H9 (cell line): ENCODE measurements at regions not wholly inside any gene's neighbourhood (a gene's known extent, or its start where the extent isn't known, plus 50 kb on each side); places are given as distances from the start of the nearest gene placed in this dataset.

Experiments used
- DNase-seq: peaks from one replicate; pipeline ENCODE4 v3.0.0-alpha.2; 2017
- H2AFZ ChIP-seq: one replicate; pipeline ENCODE4 v1.6.1; 2013; ENCODE audit warnings: mild to moderate bottlenecking, low read length, control low read depth, moderate library complexity
- H2AK5ac ChIP-seq: 2 replicates; pipeline ENCODE4 v1.6.1; 2013; ENCODE audit warnings: low read length, control low read depth, mixed read lengths; ENCODE audit not compliant: insufficient read length
- H2BK120ac ChIP-seq: one replicate; pipeline ENCODE4 v1.6.1; 2013; ENCODE audit warnings: low read depth, mild to moderate bottlenecking, low read length, control low read depth, inconsistent platforms; ENCODE audit not compliant: poor library complexity, severe bottlenecking
- H2BK12ac ChIP-seq: 2 replicates; pipeline ENCODE4 v1.6.1; 2013; ENCODE audit warnings: low read length, control low read depth, mixed read lengths, low read depth; ENCODE audit not compliant: insufficient read length
- H2BK15ac ChIP-seq: 2 replicates; pipeline ENCODE4 v1.6.1; 2013; ENCODE audit warnings: low read depth, low read length, control low read depth
- H2BK20ac ChIP-seq: one replicate; pipeline ENCODE4 v1.6.1; 2013; ENCODE audit warnings: low read depth, mild to moderate bottlenecking, low read length, control low read depth, inconsistent platforms; ENCODE audit not compliant: poor library complexity, severe bottlenecking
- H2BK5ac ChIP-seq: 2 replicates; pipeline ENCODE4 v1.6.1; 2013; ENCODE audit warnings: low read length, control low read depth, mixed read lengths; ENCODE audit not compliant: insufficient read length
- H3K14ac ChIP-seq: 2 replicates; pipeline ENCODE4 v1.6.1; 2013; ENCODE audit warnings: low read length, control low read depth; ENCODE audit not compliant: insufficient read depth
- H3K18ac ChIP-seq: 2 replicates; pipeline ENCODE4 v1.6.1; 2013; ENCODE audit warnings: low read depth, mild to moderate bottlenecking, mixed read lengths, low read length, control low read depth; ENCODE audit not compliant: insufficient read length
- H3K23ac ChIP-seq: 2 replicates; pipeline ENCODE4 v1.6.1; 2013; ENCODE audit warnings: low read length, control low read depth, mixed read lengths, low read depth; ENCODE audit not compliant: insufficient read length
- H3K23me2 ChIP-seq: 2 replicates; pipeline ENCODE4 v1.6.1; 2013; ENCODE audit warnings: low read depth, mild to moderate bottlenecking, mixed read lengths, low read length, control low read depth; ENCODE audit not compliant: insufficient read length, poor library complexity, severe bottlenecking
- H3K27ac ChIP-seq: 2 replicates; pipeline ENCODE4 v1.5.1; 2013; ENCODE audit warnings: low read length, control low read depth, mixed read lengths, low read depth; ENCODE audit not compliant: insufficient read length
- H3K27me3 ChIP-seq: 2 replicates; pipeline ENCODE4 v1.6.1; 2013; ENCODE audit warnings: low read length, control low read depth, inconsistent platforms; ENCODE audit not compliant: insufficient read depth
- H3K4ac ChIP-seq: 2 replicates; pipeline ENCODE4 v1.6.1; 2013; ENCODE audit warnings: low read depth, mild to moderate bottlenecking, control low read depth, inconsistent platforms, low read length, moderate library complexity
- H3K4me1 ChIP-seq: 2 replicates; pipeline ENCODE4 v1.6.1; 2013; ENCODE audit warnings: low read length, control low read depth, inconsistent platforms; ENCODE audit not compliant: insufficient read depth
- H3K4me2 ChIP-seq: 2 replicates; pipeline ENCODE4 v1.6.1; 2013; ENCODE audit warnings: low read length, control low read depth, mixed read lengths; ENCODE audit not compliant: insufficient read length, insufficient read depth
- H3K56ac ChIP-seq: 2 replicates; pipeline ENCODE4 v1.6.1; 2013; ENCODE audit warnings: low read depth, mild to moderate bottlenecking, mixed read lengths, low read length, control low read depth; ENCODE audit not compliant: insufficient read length
- H3K79me1 ChIP-seq: 2 replicates; pipeline ENCODE4 v1.6.1; 2013; ENCODE audit warnings: low read depth, mild to moderate bottlenecking, moderate library complexity, low read length, control low read depth, inconsistent platforms; ENCODE audit not compliant: insufficient read depth, poor library complexity, severe bottlenecking
- H3K79me2 ChIP-seq: 2 replicates; pipeline ENCODE4 v1.6.1; 2013; ENCODE audit warnings: low read length, control low read depth, inconsistent platforms; ENCODE audit not compliant: insufficient read depth
- H3K9ac ChIP-seq: 2 replicates; pipeline ENCODE4 v1.6.1; 2013; ENCODE audit warnings: low read length, control low read depth, mixed read lengths; ENCODE audit not compliant: insufficient read length; ENCODE audit errors: extremely low read depth
- H3K9me3 ChIP-seq: one replicate; pipeline ENCODE4 v1.6.1; 2013; ENCODE audit warnings: low read depth, low read length, inconsistent platforms; ENCODE audit not compliant: control insufficient read depth
- H3T11ph ChIP-seq: one replicate; pipeline ENCODE4 v1.6.1; 2013; ENCODE audit warnings: mild to moderate bottlenecking, low read length, control low read depth, inconsistent platforms
- H4K20me1 ChIP-seq: one replicate; pipeline ENCODE4 v1.6.1; 2013; ENCODE audit not compliant: control insufficient read depth, insufficient read length, insufficient read depth
- H4K5ac ChIP-seq: 2 replicates; pipeline ENCODE4 v1.6.1; 2013; ENCODE audit warnings: low read depth, mild to moderate bottlenecking, mixed read lengths, low read length, control low read depth; ENCODE audit not compliant: insufficient read length
- H4K8ac ChIP-seq: replicated peaks from 2 replicates; pipeline ENCODE4 v1.6.1; 2013; ENCODE audit warnings: low read length, control low read depth, mixed read lengths, low read depth; ENCODE audit not compliant: insufficient read length
- H4K91ac ChIP-seq: 2 replicates; pipeline ENCODE4 v1.6.1; 2013; ENCODE audit warnings: low read depth, mild to moderate bottlenecking, moderate library complexity, mixed read lengths, low read length, control low read depth; ENCODE audit not compliant: insufficient read length
- H3K27ac Mint-ChIP-seq, 3 experiments: 2 replicates in 2 of 3; 3 replicates in 1 of 3; pipeline ENCODE4 v1.8.0; 2020 to 2021; ENCODE audit warnings: mixed read lengths in 3 of 3, mild to moderate bottlenecking in 1 of 3, moderate library complexity in 1 of 3
- H3K27me3 Mint-ChIP-seq: 2 replicates; pipeline ENCODE4 v1.8.0; 2021; ENCODE audit warnings: low read depth, mild to moderate bottlenecking, moderate library complexity, mixed read lengths
- H3K36me3 Mint-ChIP-seq, 3 experiments: 2 replicates in 2 of 3; 3 replicates in 1 of 3; pipeline ENCODE4 v1.8.0; 2020 to 2021; ENCODE audit warnings: low read depth in 3 of 3, mixed read lengths in 3 of 3; ENCODE audit not compliant: insufficient read depth in 1 of 3
- H3K4me1 Mint-ChIP-seq, 2 experiments: 2 replicates each; pipeline ENCODE4 v1.8.0; 2020; ENCODE audit warnings: mixed read lengths in 2 of 2
- H3K4me3 Mint-ChIP-seq, 2 experiments: 2 replicates in 1 of 2; 3 replicates in 1 of 2; pipeline ENCODE4 v1.8.0; 2020 to 2021; ENCODE audit warnings: mild to moderate bottlenecking in 2 of 2, mixed read lengths in 2 of 2, moderate library complexity in 1 of 2
- H3K9me3 Mint-ChIP-seq, 2 experiments: 2 replicates in 1 of 2; 3 replicates in 1 of 2; pipeline ENCODE4 v1.8.0; 2020; ENCODE audit warnings: mild to moderate bottlenecking in 2 of 2, mixed read lengths in 2 of 2, moderate library complexity in 1 of 2
- WGBS: extraction: QIAGEN DNeasy Blood & Tissue Kit; methylation state at CpG from one replicate; pipeline ENCODE4 v1.1.7; 2013; ENCODE audit warnings: missing lambda C conversion rate, low lambda C conversion rate, mixed read lengths; ENCODE audit not compliant: insufficient read length; ENCODE audit errors: extremely low coverage; 5-methylcytosine and 5-hydroxymethylcytosine counted together
- TF ChIP-seq, protein P1 (sequence below): fragments of 200-600 bp; sonication (generic); conservative IDR thresholded peaks from 3 replicates; pipeline ENCODE4 v1.8.0; 2021; ENCODE audit warnings: antibody characterized with exemption, mild to moderate bottlenecking

DNA sequence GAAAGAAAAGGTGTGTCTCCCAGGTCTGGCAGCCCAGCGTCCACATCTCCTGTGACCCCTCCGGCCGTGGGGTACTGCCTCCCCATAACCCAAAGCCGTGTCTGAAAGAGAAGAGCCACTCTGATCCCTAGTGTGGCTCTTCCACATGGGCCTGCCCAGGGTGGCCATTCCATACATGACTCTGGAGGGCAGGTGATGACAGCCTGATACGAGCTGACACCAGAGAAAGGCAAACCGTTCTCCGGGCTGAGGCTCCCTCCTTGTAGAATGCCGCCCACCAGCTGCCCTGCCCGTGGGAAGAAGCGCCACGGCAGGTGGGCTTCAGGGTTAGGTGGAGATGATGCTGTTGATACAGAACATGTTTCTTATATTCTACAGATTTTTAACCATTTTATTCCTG is 451.6 kb upstream of the SALL3 start:
- no peak overlapping the region for H3K4ac ChIP-seq
- no peak overlapping the region for H4K8ac ChIP-seq
- H3K4me2 ChIP-seq, result no peak overlapping the region
- H2AK5ac ChIP-seq, result no peak overlapping the region
- no peak overlapping the region for H3T11ph ChIP-seq
- H3K27ac ChIP-seq, result no peak overlapping the region
- no peaks in the 10 kb centered on the region for H4K20me1 ChIP-seq
- no peak overlapping the region for H2BK120ac ChIP-seq
- H4K5ac ChIP-seq, result no peak overlapping the region
- no peaks in the 10 kb centered on the region for H3K9me3 ChIP-seq
- no peak overlapping the region for H4K91ac ChIP-seq
- no peaks in the 10 kb centered on the region for H3K36me3 Mint-ChIP-seq
- no CpG with 5 or more reads among the region's 11 CpGs for whole genome bisulfite sequencing
- H3K4me3 Mint-ChIP-seq, result no peak overlapping the region
- DNase-seq, result no peak
- H3K23me2 ChIP-seq, result no peaks in the 10 kb centered on the region
- peaks cover 0 to 4% of the 10 kb centered on the region in 2 experiments; a peak in 1 of 4 replicates for H3K4me1 Mint-ChIP-seq
- H3K79me2 ChIP-seq, result no peaks in the 10 kb centered on the region
- no peak overlapping the region for H3K14ac ChIP-seq
- H2BK5ac ChIP-seq, result no peak overlapping the region
- no peaks in the 10 kb centered on the region; the same call in 1 of the 2 replicates for H3K27me3 Mint-ChIP-seq
- H3K18ac ChIP-seq, result no peak overlapping the region
- no peaks in the 10 kb centered on the region for H3K27me3 ChIP-seq
- TF ChIP-seq, protein P1, sequence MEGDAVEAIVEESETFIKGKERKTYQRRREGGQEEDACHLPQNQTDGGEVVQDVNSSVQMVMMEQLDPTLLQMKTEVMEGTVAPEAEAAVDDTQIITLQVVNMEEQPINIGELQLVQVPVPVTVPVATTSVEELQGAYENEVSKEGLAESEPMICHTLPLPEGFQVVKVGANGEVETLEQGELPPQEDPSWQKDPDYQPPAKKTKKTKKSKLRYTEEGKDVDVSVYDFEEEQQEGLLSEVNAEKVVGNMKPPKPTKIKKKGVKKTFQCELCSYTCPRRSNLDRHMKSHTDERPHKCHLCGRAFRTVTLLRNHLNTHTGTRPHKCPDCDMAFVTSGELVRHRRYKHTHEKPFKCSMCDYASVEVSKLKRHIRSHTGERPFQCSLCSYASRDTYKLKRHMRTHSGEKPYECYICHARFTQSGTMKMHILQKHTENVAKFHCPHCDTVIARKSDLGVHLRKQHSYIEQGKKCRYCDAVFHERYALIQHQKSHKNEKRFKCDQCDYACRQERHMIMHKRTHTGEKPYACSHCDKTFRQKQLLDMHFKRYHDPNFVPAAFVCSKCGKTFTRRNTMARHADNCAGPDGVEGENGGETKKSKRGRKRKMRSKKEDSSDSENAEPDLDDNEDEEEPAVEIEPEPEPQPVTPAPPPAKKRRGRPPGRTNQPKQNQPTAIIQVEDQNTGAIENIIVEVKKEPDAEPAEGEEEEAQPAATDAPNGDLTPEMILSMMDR, result no peak
- H3K79me1 ChIP-seq, result no peaks in the 10 kb centered on the region
- H3K4me1 ChIP-seq, result no peaks in the 10 kb centered on the region
- no peak overlapping the region for H3K27ac Mint-ChIP-seq
- no peak overlapping the region for H3K23ac ChIP-seq
- no peak overlapping the region for H2BK20ac ChIP-seq
- H2BK12ac ChIP-seq, result no peak overlapping the region
- no peak overlapping the region for H3K9ac ChIP-seq
- H3K56ac ChIP-seq, result no peak overlapping the region
- no peaks in the 10 kb centered on the region; a peak in 1 of 5 replicates for H3K9me3 Mint-ChIP-seq
- no peak overlapping the region for H2BK15ac ChIP-seq
- H2AFZ ChIP-seq, result no peak overlapping the region
